Left lung (tissue), 4 donors: ENCODE measurements at regions not wholly inside any gene's neighbourhood (a gene's known extent, or its start where the extent isn't known, plus 50 kb on each side); places are given as distances from the start of the nearest gene placed in this dataset.

Experiments
- ATAC-seq: fragments of 200-7000 bp; cut with Tn5 transposase; one replicate; pipeline ENCODE4 v1.9.1; 2020; ENCODE audit warnings: moderate library complexity
- DNase-seq, 4 donors: peaks; one replicate each; pipeline ENCODE4 v3.0.0-alpha.2; 2013 to 2020
- H3K27ac ChIP-seq, 2 donors: fragments of 200-600 bp; sonication (generic) in 1 of 2; one replicate each; pipeline versions ENCODE4 v1.5.0 to v1.8.0; 2020 to 2021
- H3K27me3 ChIP-seq, 2 donors: fragments of 200-600 bp; sonication (generic) in 1 of 2; one replicate each; pipeline versions ENCODE4 v1.5.0 to v1.8.0; 2020 to 2021
- H3K36me3 ChIP-seq, 2 donors: fragments of 200-600 bp; sonication (generic) in 1 of 2; one replicate each; pipeline versions ENCODE4 v1.5.0 to v1.8.0; 2020 to 2021
- H3K4me1 ChIP-seq, 2 donors: fragments of 200-600 bp; one replicate each; pipeline ENCODE4 v1.8.0; 2021
- H3K4me3 ChIP-seq, 2 donors: fragments of 200-600 bp; sonication (generic) in 1 of 2; one replicate each; pipeline versions ENCODE4 v1.5.0 to v1.8.0; 2020 to 2021; ENCODE audit warnings: mild to moderate bottlenecking in 1 of 2
- H3K9me3 ChIP-seq, 2 donors: fragments of 200-600 bp; sonication (generic) in 1 of 2; one replicate each; pipeline versions ENCODE4 v1.5.0 to v1.8.0; 2020 to 2021
- intact Hi-C, 2 donors: fragments of 100-400 bp; cut with DNase I; formaldehyde crosslinking; loops; one replicate each; pipeline versions ENCODE4 v1.11.2 to v1.14.2; 2022
- TF ChIP-seq, protein P1 (sequence below), 2 donors: fragments of 200-600 bp; sonication (generic) in 1 of 2; IDR thresholded peaks; one replicate each; pipeline versions ENCODE4 v1.5.0 to v1.8.0; 2021; ENCODE audit warnings: antibody characterized with exemption in 2 of 2
- donor health status: DM: no; HTN: yes; CAD: no.
- donor health status: DM: no; HTN: no; CAD: no.

DNA sequence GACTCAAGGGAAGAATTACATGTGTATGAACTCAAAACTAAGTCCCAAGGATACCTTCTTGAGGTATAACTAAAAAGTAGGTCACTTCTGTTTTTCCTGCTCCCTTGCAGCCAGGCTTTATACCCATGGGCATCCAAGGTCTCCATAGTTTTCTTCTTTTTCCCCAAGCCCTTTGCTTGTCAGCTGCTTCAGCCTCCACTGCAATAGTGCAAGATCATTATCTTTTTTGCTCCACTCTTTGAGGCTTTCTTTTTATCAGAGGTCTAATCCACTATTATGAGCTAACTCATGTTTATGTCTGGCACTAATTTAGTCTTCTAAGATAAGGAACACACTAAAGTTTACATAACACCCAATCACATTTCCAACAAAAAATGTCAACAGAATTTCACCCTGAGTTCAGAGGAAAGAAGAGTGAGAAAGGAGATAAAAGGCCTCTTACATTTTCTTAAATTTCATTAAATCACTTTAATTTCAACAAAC is 121.2 kb upstream of the LSAMP start:
- Histone ChIP-seq H3K9me3 (no peaks in the 10 kb centered on the region), H3K4me1 (no peaks in the 10 kb centered on the region), H3K27ac (no peak overlapping the region), H3K27me3 (no peaks in the 10 kb centered on the region), H3K4me3 (no peak overlapping the region), H3K36me3 (no peaks in the 10 kb centered on the region)
- no peak for DNase-seq
- ATAC-seq, result no peak
- intact Hi-C loops, result no loop called here
- TF ChIP-seq, protein P1, sequence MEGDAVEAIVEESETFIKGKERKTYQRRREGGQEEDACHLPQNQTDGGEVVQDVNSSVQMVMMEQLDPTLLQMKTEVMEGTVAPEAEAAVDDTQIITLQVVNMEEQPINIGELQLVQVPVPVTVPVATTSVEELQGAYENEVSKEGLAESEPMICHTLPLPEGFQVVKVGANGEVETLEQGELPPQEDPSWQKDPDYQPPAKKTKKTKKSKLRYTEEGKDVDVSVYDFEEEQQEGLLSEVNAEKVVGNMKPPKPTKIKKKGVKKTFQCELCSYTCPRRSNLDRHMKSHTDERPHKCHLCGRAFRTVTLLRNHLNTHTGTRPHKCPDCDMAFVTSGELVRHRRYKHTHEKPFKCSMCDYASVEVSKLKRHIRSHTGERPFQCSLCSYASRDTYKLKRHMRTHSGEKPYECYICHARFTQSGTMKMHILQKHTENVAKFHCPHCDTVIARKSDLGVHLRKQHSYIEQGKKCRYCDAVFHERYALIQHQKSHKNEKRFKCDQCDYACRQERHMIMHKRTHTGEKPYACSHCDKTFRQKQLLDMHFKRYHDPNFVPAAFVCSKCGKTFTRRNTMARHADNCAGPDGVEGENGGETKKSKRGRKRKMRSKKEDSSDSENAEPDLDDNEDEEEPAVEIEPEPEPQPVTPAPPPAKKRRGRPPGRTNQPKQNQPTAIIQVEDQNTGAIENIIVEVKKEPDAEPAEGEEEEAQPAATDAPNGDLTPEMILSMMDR (IDR thresholded peaks at IDR 0.05), result no peak

DNA sequence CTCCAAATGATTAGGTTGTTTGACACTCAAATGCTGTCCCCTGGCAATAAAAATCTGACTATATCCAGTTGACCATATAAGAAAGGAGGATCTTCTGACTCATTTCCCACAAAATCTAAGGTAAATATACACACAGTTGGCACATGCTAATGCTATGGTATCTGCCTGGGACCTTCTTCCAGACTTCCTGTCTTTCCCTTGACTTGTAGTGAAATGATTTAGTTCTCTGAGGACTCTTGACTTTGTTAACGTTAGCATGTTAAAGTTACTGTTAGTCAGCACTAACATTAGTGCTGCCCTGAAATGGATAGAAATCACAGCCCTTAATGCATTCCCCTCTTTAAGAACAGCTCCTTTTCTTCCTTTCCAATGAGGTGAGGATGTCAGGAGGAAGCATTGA is 124.3 kb upstream of the LSAMP start:
- Histone ChIP-seq H3K9me3 (peaks cover 0 to 10% of the 10 kb centered on the region in 2 donors), H3K36me3 (no peaks in the 10 kb centered on the region)
- TF ChIP-seq, protein P1 (IDR thresholded peaks at IDR 0.05), result no peak

DNA sequence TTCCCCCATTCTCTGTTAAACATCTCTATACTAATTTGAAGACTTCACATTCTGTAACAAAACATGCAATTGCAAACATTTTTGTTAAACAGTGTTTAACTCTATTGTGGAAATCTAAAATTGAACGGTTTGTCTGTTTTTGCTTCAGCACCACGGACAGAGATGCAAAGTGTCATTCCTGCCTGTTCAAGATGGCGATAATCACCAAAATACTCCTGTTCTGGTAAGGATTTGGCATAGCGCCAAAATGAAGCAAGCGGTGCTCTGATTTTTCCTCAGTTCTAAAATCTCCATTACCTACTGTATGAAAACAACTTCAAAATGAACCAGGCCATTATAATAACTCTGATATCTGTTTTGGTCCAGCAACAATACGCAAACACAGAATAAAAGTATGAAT is 129.7 kb upstream of the TUSC7 start:
- peak in 1 of 4 donors; percentile 7 for DNase-seq
- ATAC-seq, result no peak
- Histone ChIP-seq H3K4me1 (no peaks in the 10 kb centered on the region), H3K27me3 (no peaks in the 10 kb centered on the region), H3K9me3 (no peaks in the 10 kb centered on the region), H3K27ac (no peak overlapping the region), H3K36me3 (no peaks in the 10 kb centered on the region), H3K4me3 (no peak overlapping the region)
- intact Hi-C loops, result no loop called here
- TF ChIP-seq, protein P1 (IDR thresholded peaks at IDR 0.05), result no peak

More for the DNA sequence above, 124.3 kb upstream of the LSAMP start:
- no peak overlapping the region for H3K27ac ChIP-seq
- DNase-seq (no peak), ATAC-seq (no peak)
- intact Hi-C loops, result no loop called here
- no peaks in the 10 kb centered on the region for H3K27me3 ChIP-seq
- H3K4me3 ChIP-seq, result no peak overlapping the region
- H3K4me1 ChIP-seq, result no peaks in the 10 kb centered on the region

DNA sequence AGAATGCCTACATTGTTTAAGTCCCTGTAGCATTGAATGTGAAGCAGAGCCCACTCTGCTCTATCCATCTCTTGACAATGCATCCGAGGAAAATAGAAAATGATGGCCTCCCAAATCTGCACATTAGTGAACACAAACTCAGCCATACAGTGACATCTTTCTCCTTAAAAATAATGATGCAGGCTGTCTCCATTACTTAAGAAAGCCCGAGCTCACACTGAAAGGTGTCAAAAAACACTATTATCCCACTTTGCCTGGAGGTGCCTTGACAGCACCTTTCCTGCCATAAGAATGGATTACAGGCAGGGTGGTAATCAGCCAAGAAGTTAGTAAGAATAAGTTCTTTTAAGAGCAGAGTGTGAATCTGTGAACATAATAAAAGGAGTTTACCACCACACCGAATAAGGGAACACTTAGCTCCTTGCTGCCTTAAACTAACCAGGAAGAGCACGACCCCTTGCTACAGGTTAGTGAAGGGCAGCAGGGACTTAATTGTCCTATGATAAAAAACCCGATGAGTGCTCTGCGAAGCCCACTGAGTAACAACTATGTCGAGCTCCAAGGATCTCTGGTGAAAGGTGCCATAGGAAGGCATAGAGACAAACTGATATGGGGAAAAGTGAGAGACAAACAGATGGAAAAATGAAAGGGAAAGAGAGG is 123.2 kb upstream of the TUSC7 start:
- Histone ChIP-seq H3K4me1 (no peaks in the 10 kb centered on the region), H3K4me3 (no peak overlapping the region), H3K9me3 (no peaks in the 10 kb centered on the region), H3K36me3 (no peaks in the 10 kb centered on the region), H3K27ac (no peak overlapping the region), H3K27me3 (no peaks in the 10 kb centered on the region)
- ATAC-seq (no peak), DNase-seq (no peak)
- TF ChIP-seq, protein P1 (IDR thresholded peaks at IDR 0.05), result no peak
- intact Hi-C loops, result no loop called here

DNA sequence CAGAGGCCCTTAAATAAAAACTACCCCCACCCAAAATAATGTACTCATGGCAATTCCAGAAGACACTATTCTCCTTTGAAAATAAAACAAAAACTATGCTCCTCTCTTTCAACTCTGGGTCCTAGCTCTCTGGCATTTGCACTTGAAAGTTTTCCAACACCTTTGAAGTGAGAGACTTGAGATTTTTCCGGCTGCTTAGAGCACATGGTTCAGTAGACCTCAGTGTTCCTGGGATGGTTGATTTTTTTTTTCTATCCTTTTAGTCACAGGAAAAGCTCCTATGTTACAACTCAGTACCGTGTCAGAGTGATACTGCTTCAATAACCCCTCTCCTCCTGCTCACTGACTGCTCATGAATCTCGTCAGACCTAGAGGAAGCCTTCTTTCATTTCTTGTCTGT is 118.3 kb upstream of the TUSC7 start:
- Histone ChIP-seq H3K9me3 (no peaks in the 10 kb centered on the region), H3K36me3 (no peaks in the 10 kb centered on the region), H3K4me1 (no peaks in the 10 kb centered on the region), H3K27me3 (no peaks in the 10 kb centered on the region), H3K4me3 (no peak overlapping the region), H3K27ac (no peak overlapping the region)
- peak; percentile 45 for ATAC-seq
- intact Hi-C loops, result no loop called here
- TF ChIP-seq, protein P1 (IDR thresholded peaks at IDR 0.05), result no peak
- DNase-seq, result peak in 1 of 4 donors; percentile 30
